ENCODE measurements at regions not wholly inside any gene's neighbourhood (a gene's known extent, or its start where the extent isn't known, plus 50 kb on each side); places are given as distances from the start of the nearest gene placed in this dataset.
A peak's percentile ranks its signal among the peaks of the same experiment; 100 is the strongest.

DNA sequence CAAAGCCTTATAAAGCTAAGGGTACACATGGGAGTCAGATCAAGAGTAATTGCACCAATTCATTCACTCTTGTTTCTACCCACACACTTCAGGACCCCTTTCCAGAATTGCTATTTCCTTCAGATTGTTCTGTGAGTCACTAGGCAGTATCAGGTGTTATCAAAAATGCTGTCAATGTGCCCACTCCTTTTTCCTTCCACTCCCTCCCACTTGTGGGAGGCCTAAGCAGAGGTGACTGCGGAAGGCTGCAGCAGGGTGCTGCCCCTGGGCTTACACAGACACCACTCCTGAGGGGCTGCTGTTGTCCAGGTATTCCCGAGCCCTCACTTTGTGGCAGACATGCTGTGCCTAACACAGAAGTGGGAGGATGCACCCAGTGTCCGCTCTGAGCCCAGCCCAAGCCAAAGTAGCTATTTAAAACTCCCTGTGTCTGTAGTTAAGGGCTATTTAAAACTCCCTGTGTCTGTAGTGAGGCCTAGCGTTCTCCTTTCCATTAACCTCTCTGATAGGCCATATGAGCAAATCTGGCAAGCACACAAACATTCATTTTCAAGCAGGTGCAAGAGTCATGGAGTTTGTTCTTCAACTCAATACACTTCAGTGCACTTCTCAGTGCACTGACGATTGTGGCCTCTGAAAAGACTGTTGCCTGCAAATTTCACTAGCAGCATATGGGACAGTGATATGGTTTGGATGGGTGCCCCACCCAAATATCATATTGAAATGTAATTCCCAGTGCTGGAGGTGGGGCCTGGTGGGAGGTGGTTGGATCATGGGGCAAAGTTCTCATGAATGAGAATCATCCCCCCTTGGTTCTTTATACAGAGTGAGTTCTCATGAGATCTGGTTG lies 117.8 kb downstream of the PHLDA1 start:
- ATAC-seq (peak; percentile 16), DNase-seq (no peak)
- intact Hi-C loops (cut with DNase I, micrococcal nuclease): no loop called here

DNA sequence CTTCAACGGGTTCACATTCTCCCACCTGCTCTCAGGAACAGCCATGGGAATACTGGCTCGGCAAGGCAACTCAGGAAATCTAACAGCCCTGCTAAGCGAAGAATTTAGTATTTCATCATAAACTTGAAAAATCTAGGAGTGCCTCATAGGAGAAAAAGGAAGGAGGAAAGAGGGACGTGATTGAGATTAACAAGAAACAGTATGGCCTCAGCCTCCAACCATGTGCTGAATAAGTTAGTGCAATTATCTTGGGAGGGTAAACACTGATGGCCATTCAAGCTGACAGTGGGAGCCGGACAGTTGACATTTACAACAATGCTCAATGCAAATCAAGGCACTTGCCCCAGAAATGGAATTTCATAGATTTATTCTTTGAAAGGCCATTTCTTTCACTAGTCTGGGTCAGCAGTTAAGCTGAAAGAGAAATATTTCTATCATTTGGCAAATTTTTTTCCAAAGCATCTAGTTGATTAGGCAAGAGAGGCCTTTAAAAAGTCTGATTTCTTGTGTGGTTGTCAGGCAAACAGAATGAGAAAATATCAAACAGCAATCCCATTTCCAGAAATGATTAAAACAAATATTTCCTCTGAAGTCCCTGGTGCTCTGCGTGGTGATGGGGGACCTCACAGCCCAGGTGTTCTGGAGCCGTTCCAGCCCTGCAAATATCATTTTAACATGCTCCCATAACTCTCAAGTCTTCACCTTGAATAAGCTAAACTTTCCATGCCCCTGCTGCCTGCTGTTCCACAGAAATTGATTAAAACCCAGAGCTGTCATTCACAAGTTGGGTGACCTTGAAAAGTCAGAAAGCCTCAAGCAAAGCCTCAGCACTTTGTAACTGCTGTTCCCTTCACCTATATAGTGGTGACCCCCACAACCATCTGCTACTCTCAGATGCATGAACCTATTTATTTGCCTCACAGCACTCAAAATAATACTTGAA lies 121.6 kb downstream of the PHLDA1 start:
- intact Hi-C loops (cut with DNase I, micrococcal nuclease): no loop called here
- DNase-seq: no peak
- no peak for ATAC-seq

DNA sequence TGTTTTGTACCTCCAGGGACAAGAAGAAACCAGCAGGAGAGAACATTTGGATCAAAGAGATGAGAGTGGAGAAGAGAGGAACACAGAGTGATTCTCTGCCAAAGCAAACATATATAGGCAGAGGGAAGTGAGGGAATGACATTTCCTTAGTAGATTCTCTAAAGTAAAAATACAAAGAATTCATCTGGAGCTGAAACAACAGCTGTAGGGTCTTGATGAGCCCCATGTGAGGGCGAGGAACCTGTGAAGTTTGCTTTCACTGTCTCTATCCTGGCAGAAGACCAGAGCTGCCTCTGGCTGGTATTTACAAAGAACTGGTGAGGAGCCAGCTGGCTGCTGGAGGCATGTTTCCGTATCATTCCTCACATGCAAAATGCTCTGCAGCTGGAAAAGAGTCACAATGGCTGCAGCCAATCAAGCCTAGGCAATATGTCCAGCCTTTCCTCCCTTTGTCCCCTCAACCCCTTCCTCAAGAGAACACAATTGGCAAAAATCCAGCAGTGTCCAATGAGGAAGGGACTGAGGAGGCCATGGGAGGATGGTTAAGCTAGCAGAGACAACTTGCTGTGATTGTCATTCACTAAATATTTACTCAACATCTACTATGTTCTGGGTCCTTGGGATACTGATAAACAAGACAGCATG lies 122.5 kb downstream of the PHLDA1 start:
- peak; percentile 32 to 52 for DNase-seq
- intact Hi-C loops (cut with DNase I, micrococcal nuclease): no loop called here
- ATAC-seq: peak; percentile 55

DNA sequence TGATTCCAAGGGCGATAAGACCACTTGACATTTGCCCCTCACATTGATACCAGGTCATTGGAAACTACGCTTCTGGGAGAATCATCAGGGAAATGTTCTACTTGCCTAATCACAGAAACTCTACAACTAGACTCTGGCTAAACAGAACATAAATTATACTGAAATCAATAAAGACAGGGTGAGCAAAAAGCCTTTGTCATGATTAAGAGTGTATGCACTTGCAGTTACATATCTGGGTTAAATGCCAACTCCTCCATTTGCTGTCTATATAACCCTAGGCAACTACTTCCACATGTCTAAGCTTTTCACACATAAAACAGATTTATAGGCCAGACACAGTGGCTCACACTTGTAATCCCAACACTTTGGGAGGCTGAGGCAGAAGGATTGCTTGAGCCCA lies 125.7 kb downstream of the PHLDA1 start:
- ATAC-seq (no peak), DNase-seq (no peak)
- intact Hi-C loops (cut with DNase I, micrococcal nuclease): no loop called here

DNA sequence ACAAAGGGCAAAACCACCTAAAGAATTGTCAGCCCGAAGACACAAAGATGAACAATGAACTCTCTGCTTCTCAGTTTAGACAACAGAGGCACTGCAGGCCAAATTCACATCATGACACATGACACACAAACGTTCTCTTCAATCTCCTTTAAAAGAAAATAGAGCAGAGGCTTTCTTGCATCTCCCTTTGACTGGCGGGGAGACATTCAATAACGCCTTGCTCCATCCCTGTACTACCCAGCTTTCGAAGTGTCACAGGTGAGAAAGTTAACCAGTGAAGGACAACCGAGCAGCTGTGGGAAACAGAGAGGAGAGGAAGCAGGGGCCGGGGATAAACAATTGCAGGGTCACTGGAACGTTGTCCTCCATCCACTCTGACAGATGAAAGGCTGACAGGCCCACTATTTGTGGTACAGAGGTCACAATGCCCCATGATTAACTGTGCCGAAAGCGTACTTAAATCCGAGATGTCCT lies 130.8 kb downstream of the PHLDA1 start:
- no peak for DNase-seq
- ATAC-seq: no peak
- intact Hi-C loops (cut with DNase I, micrococcal nuclease): no loop called here

DNA sequence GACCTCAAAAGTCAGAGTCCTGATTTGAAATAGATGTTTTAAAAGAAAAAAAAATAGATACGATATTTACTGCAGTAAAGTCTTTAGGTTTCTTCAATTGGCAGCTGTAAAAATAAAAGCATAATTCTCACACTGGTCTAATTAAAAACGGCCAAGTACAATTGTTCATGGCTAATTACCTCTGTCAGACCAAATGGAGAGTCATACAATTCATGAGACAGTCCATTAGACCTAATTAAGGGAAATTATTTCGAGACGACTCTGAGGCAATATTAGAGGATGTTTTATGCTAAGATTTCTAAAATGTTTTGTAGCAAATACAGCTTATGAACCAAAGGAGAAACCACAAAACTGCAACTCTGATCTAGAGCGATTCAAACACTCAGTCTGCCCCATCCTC lies 131.3 kb downstream of the PHLDA1 start:
- DNase-seq: no peak
- intact Hi-C loops (cut with DNase I, micrococcal nuclease): no loop called here
- no peak for ATAC-seq

DNA sequence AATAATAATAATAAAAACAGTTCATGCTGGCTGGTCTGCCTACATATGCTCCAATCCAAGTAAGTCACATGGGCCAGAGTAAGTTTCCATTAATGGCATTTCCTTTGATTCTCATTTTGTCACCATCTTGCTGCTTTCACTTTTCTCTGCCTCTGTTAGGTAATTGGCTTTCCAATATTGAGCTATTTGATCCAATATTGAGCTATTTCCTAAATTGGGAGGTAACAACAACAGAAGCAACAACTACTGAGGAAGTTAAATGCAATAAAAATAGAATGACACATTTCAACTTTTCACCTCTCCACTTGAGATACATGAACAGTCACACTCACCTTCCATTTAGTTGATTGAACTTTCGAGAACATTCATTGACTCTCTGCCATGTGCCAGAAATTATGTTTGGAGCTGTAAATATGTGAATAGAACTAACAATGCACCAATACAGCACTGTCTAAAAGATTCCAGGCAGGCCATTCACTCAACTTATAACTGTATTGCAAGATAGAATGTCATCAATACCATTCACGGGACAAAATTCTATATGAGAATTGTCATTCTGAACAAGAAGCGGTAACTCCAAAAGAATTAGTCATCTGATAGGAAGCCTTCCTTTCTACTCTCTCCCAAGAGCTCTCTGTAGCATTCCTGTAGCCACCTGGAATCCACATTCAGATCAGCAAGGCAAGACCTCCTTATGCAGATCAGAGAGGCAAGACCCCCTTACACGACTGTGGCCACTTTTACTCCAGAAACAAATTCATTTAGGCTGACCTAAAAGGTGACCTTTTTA lies 136.4 kb downstream of the PHLDA1 start:
- intact Hi-C loops (cut with DNase I, micrococcal nuclease): no loop called here
- DNase-seq (no peak), ATAC-seq (no peak)

DNA sequence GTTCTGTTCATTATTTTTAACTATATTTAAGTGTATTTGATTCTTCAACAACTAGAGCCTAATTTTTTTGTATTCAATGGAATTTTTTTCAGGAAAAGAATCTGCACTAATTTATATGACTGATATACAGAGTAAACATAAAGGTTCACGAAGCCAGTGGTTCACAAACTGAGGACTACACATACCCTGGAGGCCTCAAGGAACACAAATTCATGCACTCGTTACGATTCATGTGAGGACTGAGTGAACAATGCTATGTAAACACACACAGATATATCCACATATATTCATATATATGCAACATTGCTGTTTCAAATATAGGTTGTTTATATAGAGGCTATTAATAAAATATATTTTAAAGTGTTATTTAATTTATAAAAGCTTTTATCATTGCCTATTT lies 137.8 kb downstream of the PHLDA1 start:
- ATAC-seq (no peak), DNase-seq (no peak)
- intact Hi-C loops (cut with DNase I, micrococcal nuclease): no loop called here

DNA sequence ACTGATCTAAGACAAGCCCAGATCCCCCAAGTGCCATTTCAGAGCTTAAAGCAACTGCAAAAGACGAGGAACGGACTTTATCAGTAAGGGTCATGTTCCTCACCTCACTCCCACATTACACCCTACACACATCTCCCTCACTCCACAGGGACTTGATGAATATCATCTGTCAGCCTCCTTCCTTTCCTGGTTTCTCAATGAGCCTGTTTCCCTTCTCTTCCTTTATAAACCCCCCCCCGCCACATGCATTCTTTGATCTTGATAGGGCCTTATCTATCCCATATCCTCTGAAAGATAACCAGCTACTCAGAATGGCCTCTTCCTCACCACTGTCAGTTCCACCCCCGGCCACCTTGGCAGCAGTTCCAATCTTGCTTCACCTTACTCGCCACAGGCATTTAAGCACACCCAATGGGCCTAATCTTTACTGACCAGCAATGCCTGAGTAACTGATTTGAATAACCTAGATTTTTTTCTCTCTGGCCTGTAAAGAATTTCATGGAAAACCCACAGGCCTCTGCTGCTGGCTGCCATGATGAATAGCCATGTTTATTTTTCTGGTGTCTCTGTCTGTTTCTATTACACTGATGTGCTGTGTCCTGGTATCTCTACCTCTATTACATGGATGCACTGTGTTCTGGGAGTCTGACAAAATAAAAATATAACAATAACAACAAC lies 138.7 kb downstream of the PHLDA1 start:
- DNase-seq (no peak), ATAC-seq (no peak)
- intact Hi-C loops (cut with DNase I, micrococcal nuclease): no loop called here

DNA sequence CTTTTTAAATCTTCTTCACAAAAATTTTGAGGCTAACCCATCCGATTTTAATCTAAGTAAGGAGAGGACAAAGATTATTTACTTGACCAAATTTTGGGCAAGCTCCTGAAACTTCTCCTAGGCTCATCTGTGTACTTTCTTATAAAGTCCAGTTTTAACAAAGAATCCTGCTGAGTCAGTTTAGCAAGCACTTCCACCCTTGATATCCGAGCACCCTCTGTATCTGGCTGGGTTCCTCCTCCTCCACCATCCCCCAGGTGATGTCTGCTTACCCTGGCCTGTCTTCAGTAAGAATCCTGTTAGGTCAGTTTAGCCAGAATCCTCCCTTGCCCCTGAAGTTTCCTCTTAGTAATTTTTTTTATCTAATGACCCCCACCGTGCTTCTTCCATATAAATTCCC lies 140.5 kb downstream of the PHLDA1 start:
- intact Hi-C loops (cut with DNase I, micrococcal nuclease): no loop called here
- ATAC-seq (no peak), DNase-seq (no peak)

DNA sequence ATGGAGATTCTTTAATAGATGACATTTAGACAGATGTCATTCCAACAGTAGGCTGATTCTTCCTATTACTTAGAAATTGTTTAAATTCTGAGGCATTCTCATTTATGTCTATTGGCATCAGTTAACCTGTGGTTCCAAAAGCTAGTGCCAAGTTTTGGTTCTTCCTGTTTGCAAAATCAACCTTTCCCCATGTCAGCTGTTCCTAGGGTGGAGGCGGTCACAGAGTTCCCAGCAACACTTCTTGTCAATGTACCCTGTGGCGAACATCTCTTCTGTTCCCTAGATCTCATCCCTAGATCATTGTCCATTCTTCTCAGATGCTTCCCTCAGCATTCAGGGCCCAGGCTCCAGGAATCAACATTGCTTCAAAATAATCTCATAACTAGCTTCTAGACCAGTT lies 140.9 kb downstream of the PHLDA1 start:
- ATAC-seq: no peak
- intact Hi-C loops (cut with DNase I, micrococcal nuclease): no loop called here
- DNase-seq: no peak

DNA sequence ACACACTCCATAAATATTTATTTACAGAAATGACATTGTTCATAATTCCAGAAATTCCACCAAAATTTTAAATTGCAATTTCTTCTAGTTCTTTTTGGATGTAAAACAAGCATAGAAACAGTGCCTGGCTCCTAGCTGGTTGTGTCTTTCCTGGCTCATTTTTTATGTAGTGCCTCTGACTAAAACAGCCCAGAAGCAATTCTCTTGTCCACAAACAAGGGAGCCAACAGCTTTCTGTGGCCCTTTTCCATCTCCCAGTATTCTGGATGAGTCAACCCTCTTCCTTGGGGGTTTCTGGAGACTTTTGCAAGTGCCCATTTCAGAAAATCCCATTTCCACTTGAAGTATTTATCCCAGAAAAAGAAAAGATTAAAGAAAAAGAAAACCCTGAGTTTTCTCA lies 141.4 kb downstream of the PHLDA1 start:
- intact Hi-C loops (cut with DNase I, micrococcal nuclease): no loop called here
- ATAC-seq (no peak), DNase-seq (no peak)

DNA sequence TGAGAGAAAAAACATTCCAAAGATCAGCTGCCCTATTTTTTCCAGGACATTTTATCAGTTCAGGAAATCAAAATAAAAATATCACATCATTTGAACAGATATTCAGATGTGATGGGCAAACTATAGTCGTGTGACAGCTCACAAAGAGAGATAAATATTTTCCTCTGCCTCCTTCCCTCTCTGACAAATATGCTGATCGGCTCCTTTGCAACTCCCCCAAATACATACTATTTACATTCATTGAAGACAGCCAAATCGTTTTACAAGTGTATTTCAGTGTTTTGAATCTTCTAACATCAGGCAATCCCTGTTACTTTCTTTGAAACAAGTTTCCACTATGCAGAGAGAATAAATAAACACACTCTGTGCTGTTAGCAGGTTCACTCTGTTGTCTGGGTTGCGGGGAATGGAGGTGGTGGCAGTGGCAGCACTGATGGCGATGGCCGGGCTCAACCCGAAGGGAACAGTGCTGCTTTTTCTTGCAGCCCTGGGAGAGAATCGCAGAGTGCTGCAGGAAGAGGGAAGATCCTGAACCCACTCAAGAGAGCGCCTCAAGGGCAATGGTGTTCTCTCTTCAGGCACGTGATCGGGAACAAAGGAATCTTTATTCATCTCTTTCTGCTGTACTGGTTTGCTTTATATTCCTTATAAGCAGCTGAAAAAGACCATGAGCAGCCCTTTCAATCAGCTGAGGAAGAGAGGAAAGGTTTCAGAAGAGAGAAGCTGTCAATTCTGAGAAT lies 142.5 kb downstream of the PHLDA1 start:
- intact Hi-C loops (cut with DNase I, micrococcal nuclease): no loop called here
- DNase-seq (no peak), ATAC-seq (peak; percentile 29)

DNA sequence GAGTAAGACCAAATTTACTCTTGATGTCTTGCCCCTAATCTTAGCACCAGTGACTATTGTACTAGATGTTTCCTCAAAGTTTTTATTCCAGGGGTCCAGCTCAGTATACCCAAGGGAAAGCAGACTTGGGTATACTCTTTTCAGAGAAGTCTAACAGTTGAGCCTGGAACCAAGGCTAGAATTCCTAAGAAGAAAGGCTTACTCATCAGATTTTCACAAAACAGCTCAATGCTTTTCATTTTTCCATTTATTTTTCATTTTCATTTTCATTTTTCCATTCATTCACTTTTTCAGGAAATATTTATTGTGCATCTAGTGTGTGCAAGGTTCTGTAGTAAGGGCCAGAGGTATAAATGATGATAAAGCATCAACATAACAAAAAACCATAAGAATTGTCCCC lies 143.2 kb downstream of the PHLDA1 start:
- DNase-seq (no peak), ATAC-seq (no peak)
- intact Hi-C loops (cut with DNase I, micrococcal nuclease): no loop called here

DNA sequence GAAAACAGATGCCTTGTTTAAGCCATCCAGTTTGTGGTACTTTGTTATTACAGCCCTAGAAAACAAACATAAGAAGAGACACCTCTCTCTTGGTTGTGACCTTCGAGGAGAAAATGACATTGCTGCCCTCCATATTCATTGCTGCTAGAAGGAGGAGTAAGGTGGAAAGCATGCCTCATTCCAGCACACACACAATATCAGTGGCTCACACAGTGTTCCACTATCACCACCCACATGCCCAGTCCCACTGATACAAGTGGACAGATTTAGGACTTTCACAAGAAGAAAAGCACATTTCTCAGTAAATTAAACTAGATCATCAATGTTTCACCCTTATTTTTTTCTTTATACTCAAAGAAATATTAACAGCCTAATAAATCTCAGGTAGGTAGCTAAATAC lies 143.6 kb downstream of the PHLDA1 start:
- intact Hi-C loops (cut with DNase I, micrococcal nuclease): no loop called here
- ATAC-seq (no peak), DNase-seq (no peak)

DNA sequence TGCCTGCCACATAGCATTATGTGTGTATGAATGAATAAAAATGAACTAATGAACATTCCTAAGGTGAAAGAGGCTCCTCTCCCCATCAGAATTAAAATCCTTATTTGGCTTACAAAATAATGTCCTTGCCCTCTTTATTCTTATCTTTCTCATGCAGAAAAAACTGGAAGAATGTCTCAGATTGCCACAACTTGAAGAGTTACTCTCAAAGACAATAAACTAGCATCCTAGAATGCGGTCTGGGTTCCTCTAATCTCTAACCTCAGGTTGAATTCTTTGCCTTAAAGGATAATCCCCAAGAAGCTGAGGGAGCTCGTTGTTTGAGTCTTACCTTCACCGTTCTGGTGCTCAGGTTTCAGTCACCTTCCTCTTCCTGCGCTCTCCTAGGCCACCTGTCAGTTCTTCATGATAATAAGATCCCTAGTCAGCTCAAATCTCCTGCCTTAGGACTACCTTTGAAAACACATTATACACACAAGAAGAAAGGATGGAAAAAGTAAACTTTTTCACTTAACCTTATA lies 147.1 kb downstream of the PHLDA1 start:
- intact Hi-C loops (cut with DNase I, micrococcal nuclease): no loop called here
- DNase-seq (no peak), ATAC-seq (no peak)

DNA sequence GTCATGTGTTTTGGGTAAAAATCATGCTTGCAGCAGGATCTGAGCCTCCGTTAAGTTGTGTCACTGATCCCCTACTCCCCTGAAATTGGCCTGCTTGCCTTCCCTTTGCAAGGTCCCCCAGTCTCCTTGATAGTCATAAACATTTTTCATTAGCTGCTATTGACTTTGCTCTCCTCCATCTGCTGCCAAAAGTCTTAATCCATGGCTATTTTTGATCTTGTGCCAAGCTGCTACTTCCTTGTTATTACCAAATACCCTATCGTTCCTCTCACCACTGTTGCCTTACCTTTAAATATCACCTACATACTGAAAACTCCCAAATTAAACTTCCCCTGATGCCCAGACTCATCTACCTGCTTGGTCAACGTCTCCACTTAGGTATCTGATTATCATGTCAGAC lies 148.3 kb downstream of the PHLDA1 start:
- intact Hi-C loops (cut with DNase I, micrococcal nuclease): no loop called here
- DNase-seq (no peak), ATAC-seq (no peak)
